Astrocyte (in vitro differentiated cells and primary cell): ENCODE measurements at regions not wholly inside any gene's neighbourhood (a gene's known extent, or its start where the extent isn't known, plus 50 kb on each side); places are given as distances from the start of the nearest gene placed in this dataset.

Experiments used
- DNase-seq: peaks from one replicate; pipeline ENCODE4 v3.0.0-alpha.2; 2010; ENCODE audit warnings: low read depth
- FAIRE-seq: peaks from 2 replicates; lab custom pipeline; 2011; peaks lifted over from hg19 to GRCh38; lab: Jason Lieb, UNC
- H2AFZ ChIP-seq: 2 replicates; pipeline ENCODE4 v1.6.0; 2012; ENCODE audit warnings: low read depth, low read length, inconsistent platforms
- H3K27ac ChIP-seq: 2 replicates; pipeline ENCODE4 v1.5.1; 2011; ENCODE audit warnings: low read depth, low read length, inconsistent platforms
- H3K27me3 ChIP-seq: 2 replicates; pipeline ENCODE4 v1.6.0; 2011; ENCODE audit warnings: low read length, inconsistent platforms; ENCODE audit not compliant: insufficient read depth
- H3K36me3 ChIP-seq: 2 replicates; pipeline ENCODE4 v1.5.1; 2011; ENCODE audit warnings: low read length, inconsistent platforms; ENCODE audit not compliant: insufficient read depth
- H3K4me1 ChIP-seq: 2 replicates; pipeline ENCODE4 v1.5.1; 2011; ENCODE audit warnings: low read length, inconsistent platforms; ENCODE audit not compliant: insufficient read depth
- H3K4me2 ChIP-seq: 2 replicates; pipeline ENCODE4 v1.6.0; 2012; ENCODE audit warnings: low read length, inconsistent platforms
- H3K4me3 ChIP-seq: 2 replicates; pipeline ENCODE4 v1.5.1; 2011; ENCODE audit warnings: low read depth, mild to moderate bottlenecking, low read length, inconsistent platforms; ENCODE audit not compliant: insufficient read depth
- H3K79me2 ChIP-seq: 2 replicates; pipeline ENCODE4 v1.6.0; 2012; ENCODE audit warnings: mild to moderate bottlenecking, low read length, inconsistent platforms; ENCODE audit not compliant: insufficient read depth
- H3K9ac ChIP-seq: 2 replicates; pipeline ENCODE4 v1.6.0; 2012; ENCODE audit warnings: mild to moderate bottlenecking, low read length, inconsistent platforms
- H3K9me3 ChIP-seq: 2 replicates; pipeline ENCODE4 v1.5.1; 2012; ENCODE audit warnings: low read depth, mild to moderate bottlenecking, low read length, inconsistent platforms; ENCODE audit not compliant: insufficient read depth
- H4K20me1 ChIP-seq: 2 replicates; pipeline ENCODE4 v1.6.0; 2012; ENCODE audit warnings: low read length, inconsistent platforms; ENCODE audit not compliant: insufficient read depth
- H3K27ac Mint-ChIP-seq: one replicate; pipeline ENCODE4 v1.8.0; 2021; ENCODE audit warnings: mild to moderate bottlenecking, mixed read lengths; ENCODE audit not compliant: unreplicated experiment
- H3K27me3 Mint-ChIP-seq: one replicate; pipeline ENCODE4 v1.8.0; 2021; ENCODE audit warnings: low read depth, mixed read lengths; ENCODE audit not compliant: unreplicated experiment
- H3K36me3 Mint-ChIP-seq: one replicate; pipeline ENCODE4 v1.8.0; 2021; ENCODE audit warnings: low read depth, mixed read lengths; ENCODE audit not compliant: unreplicated experiment
- H3K4me1 Mint-ChIP-seq: one replicate; pipeline ENCODE4 v1.8.0; 2021; ENCODE audit warnings: low read depth, mixed read lengths; ENCODE audit not compliant: unreplicated experiment
- H3K4me3 Mint-ChIP-seq: one replicate; pipeline ENCODE4 v1.8.0; 2021; ENCODE audit warnings: mild to moderate bottlenecking, moderate library complexity, mixed read lengths; ENCODE audit not compliant: unreplicated experiment
- H3K9me3 Mint-ChIP-seq: one replicate; pipeline ENCODE4 v1.8.0; 2021; ENCODE audit warnings: mild to moderate bottlenecking, mixed read lengths; ENCODE audit not compliant: unreplicated experiment
- EZH2 ChIP-seq: IDR thresholded peaks from 2 replicates; pipeline ENCODE4 v1.6.1; 2012; ENCODE audit warnings: mild to moderate bottlenecking, low read length, inconsistent platforms; ENCODE audit not compliant: insufficient read depth
- TF ChIP-seq, protein P1 (sequence below): IDR thresholded peaks from 2 replicates; pipeline ENCODE4 v1.5.1; 2011; ENCODE audit warnings: low read depth, mild to moderate bottlenecking, inconsistent platforms, low read length, moderate library complexity; ENCODE audit not compliant: insufficient read depth

DNA sequence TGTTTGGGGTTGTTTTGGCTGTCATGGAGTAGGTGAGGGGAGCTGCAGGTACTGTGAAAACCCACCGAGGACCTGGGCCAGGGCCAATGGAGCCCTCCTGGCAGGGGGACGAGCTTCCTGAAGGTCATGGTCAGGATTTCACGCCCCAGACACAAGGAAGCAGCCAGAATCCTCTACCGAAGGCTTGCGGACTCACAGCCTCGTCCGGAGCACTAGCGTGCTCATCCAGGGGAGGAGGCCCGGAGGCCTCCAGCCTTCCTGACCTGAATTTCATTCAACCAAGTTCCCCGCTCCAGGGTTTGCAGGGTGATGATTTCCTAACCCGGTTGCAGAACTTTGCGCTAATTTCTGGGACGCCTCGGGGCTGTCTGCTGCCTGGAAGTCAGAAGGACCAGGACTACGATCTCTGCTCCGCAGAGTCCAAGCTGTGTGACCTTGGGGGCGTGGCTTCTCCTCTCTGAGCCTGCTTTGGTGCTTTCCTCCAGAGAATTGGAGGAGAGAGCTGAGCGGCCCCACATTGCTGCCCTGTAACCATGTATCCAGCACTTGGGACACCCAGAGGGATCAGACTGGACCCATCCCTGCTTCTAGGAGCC, 56.2 kb upstream of the ADRA2C start:
- H3K36me3 ChIP-seq = no peaks in the 10 kb centered on the region
- H3K4me2 ChIP-seq = no peak overlapping the region
- H3K27ac Mint-ChIP-seq = no peak overlapping the region
- H3K4me3 ChIP-seq = no peak overlapping the region
- FAIRE-seq (no peak), DNase-seq (no peak)
- peaks cover 18% of the 10 kb centered on the region for H3K4me1 Mint-ChIP-seq
- peaks cover 2% of the 10 kb centered on the region for H3K27me3 ChIP-seq
- no peak overlapping the region for H3K4me3 Mint-ChIP-seq
- H3K36me3 Mint-ChIP-seq = no peaks in the 10 kb centered on the region
- TF ChIP-seq EZH2 = no peak
- TF ChIP-seq, protein P1, sequence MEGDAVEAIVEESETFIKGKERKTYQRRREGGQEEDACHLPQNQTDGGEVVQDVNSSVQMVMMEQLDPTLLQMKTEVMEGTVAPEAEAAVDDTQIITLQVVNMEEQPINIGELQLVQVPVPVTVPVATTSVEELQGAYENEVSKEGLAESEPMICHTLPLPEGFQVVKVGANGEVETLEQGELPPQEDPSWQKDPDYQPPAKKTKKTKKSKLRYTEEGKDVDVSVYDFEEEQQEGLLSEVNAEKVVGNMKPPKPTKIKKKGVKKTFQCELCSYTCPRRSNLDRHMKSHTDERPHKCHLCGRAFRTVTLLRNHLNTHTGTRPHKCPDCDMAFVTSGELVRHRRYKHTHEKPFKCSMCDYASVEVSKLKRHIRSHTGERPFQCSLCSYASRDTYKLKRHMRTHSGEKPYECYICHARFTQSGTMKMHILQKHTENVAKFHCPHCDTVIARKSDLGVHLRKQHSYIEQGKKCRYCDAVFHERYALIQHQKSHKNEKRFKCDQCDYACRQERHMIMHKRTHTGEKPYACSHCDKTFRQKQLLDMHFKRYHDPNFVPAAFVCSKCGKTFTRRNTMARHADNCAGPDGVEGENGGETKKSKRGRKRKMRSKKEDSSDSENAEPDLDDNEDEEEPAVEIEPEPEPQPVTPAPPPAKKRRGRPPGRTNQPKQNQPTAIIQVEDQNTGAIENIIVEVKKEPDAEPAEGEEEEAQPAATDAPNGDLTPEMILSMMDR = no peak
- H3K9ac ChIP-seq = no peak overlapping the region
- H2AFZ ChIP-seq = no peak overlapping the region
- peaks cover 20% of the 10 kb centered on the region for H3K27me3 Mint-ChIP-seq
- H3K4me1 ChIP-seq = no peaks in the 10 kb centered on the region
- no peaks in the 10 kb centered on the region for H3K79me2 ChIP-seq
- peaks cover 9% of the 10 kb centered on the region for H3K9me3 ChIP-seq
- H3K9me3 Mint-ChIP-seq = no peaks in the 10 kb centered on the region
- H4K20me1 ChIP-seq = no peaks in the 10 kb centered on the region
- H3K27ac ChIP-seq = no peak overlapping the region

DNA sequence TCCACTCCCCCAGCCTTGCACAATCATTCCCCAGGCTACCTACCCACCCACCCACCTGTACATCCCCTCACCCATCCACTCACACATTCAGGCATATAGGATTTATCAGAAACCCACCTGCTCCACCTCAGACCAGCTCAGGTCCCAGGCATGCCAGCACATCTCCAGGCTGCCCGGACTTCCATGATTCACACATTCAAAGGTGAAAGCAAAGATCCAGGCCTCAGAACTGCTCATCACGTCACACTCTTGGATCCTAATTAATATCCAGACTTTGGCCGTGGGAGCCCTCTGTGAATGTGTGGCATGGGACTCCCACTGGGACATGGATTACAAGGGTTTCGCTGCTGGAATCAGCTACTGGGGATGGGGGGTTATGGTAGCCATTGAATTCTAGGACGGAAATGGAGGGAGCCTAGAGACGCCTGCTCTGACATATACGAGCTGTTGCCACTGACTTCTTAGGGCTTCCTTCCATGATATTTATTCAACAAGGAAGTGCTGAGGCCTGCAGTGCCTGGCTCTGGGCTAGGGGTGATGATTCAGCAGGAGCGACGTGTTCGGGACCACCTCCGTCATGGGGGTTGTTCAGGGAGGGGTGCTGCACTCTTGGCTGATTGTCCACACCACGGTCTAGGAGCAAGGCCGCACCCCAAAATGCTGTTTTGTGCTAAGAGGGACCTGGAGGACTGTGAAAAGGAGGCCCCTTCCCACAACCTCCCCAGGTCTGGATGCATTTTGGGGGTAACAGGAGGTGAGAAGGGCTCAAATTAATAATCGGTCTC, 56.9 kb upstream of the ADRA2C start:
- DNase-seq (no peak), FAIRE-seq (no peak)
- no peaks in the 10 kb centered on the region for H3K4me1 ChIP-seq
- H3K9ac ChIP-seq = no peak overlapping the region
- TF ChIP-seq, protein P1 = no peak
- TF ChIP-seq EZH2 = no peak
- H3K27ac ChIP-seq = no peak overlapping the region
- H3K4me3 ChIP-seq = no peak overlapping the region
- no peak overlapping the region for H3K4me3 Mint-ChIP-seq
- peaks cover 18% of the 10 kb centered on the region for H3K4me1 Mint-ChIP-seq
- no peaks in the 10 kb centered on the region for H3K79me2 ChIP-seq
- H3K9me3 Mint-ChIP-seq = no peaks in the 10 kb centered on the region
- H3K4me2 ChIP-seq = no peak overlapping the region
- H2AFZ ChIP-seq = no peak overlapping the region
- H3K27me3 Mint-ChIP-seq = peaks cover 25% of the 10 kb centered on the region
- H3K36me3 ChIP-seq = no peaks in the 10 kb centered on the region
- H3K9me3 ChIP-seq = peaks cover 3% of the 10 kb centered on the region
- peaks cover 6% of the 10 kb centered on the region for H3K27me3 ChIP-seq
- no peak overlapping the region for H3K27ac Mint-ChIP-seq
- no peaks in the 10 kb centered on the region for H3K36me3 Mint-ChIP-seq
- no peaks in the 10 kb centered on the region for H4K20me1 ChIP-seq

DNA sequence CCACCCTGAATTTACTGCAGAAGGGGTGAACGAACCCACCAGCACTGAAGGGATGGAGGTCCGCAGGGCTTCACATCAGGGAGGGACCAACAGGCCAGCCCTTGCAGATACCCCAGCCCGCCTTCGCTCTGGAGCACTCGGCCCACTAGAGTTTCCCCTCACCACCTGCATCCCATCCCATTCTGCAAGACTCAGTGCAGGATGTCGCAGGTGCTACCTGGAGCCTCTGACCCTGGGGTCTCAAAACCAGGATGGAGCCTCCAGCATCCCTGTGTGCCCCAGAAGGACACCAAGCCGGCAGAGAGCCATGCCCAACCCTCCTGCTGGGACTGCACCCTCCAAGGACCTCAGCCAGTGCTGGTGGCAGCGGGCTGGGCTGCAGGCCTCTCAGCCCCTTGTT, 57.6 kb upstream of the ADRA2C start:
- no peak overlapping the region for H3K27ac ChIP-seq
- H3K4me2 ChIP-seq = no peak overlapping the region
- Mint-ChIP-seq H3K27me3 (peaks cover 32% of the 10 kb centered on the region), H3K9me3 (no peaks in the 10 kb centered on the region), H3K4me3 (no peak overlapping the region), H3K36me3 (no peaks in the 10 kb centered on the region), H3K4me1 (peaks cover 18% of the 10 kb centered on the region), H3K27ac (no peak overlapping the region)
- H3K4me3 ChIP-seq = no peak overlapping the region
- H2AFZ ChIP-seq = no peak overlapping the region
- no peaks in the 10 kb centered on the region for H3K9me3 ChIP-seq
- H3K36me3 ChIP-seq = no peaks in the 10 kb centered on the region
- H3K9ac ChIP-seq = no peak overlapping the region
- H3K79me2 ChIP-seq = no peaks in the 10 kb centered on the region
- peaks cover 8% of the 10 kb centered on the region for H3K27me3 ChIP-seq
- H3K4me1 ChIP-seq = no peaks in the 10 kb centered on the region
- H4K20me1 ChIP-seq = no peaks in the 10 kb centered on the region
- no peak for FAIRE-seq
- TF ChIP-seq, protein P1 = no peak
- no peak for TF ChIP-seq EZH2
- DNase-seq = no peak
